ENCODE measurements at regions not wholly inside any gene's neighbourhood (a gene's known extent, or its start where the extent isn't known, plus 50 kb on each side); places are given as distances from the start of the nearest gene placed in this dataset.

- DNase-seq (ENCODE audit: low read depth, low spot score) = no peak
- H3K27ac ChIP-seq = no peak overlapping the region
These were observed 194.3 kb downstream of the HS3ST3A1 start for GRCh38 chr17:13407381-13407780.

DNA sequence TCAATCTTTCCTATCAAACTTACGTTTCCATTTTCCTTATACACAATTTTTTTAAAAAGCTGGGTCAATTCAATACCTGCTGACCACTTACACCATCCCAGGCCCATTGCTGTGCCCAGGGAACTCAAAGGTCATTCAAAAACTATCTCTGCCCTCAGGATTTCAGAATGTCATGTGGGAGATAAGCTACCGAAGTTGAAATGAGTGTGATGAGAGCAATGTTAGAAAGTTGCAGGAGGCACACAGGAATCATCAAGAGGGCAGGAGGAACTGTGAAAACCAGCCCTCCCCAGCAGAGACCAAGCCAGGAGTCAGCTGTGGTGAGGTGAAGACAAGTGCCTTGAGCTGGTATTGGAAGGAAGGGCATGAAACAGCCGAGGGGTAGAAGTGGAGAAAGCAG lies 195.9 kb downstream of the HS3ST3A1 start:
- DNase-seq (ENCODE audit: low read depth, low spot score) = no peak
- H3K27ac ChIP-seq = no peak overlapping the region

- DNase-seq (ENCODE audit: low read depth, low spot score) = no peak
- H3K27ac ChIP-seq = no peak overlapping the region
These were observed 196.6 kb downstream of the HS3ST3A1 start for GRCh38 chr17:13405080-13405479.

DNA sequence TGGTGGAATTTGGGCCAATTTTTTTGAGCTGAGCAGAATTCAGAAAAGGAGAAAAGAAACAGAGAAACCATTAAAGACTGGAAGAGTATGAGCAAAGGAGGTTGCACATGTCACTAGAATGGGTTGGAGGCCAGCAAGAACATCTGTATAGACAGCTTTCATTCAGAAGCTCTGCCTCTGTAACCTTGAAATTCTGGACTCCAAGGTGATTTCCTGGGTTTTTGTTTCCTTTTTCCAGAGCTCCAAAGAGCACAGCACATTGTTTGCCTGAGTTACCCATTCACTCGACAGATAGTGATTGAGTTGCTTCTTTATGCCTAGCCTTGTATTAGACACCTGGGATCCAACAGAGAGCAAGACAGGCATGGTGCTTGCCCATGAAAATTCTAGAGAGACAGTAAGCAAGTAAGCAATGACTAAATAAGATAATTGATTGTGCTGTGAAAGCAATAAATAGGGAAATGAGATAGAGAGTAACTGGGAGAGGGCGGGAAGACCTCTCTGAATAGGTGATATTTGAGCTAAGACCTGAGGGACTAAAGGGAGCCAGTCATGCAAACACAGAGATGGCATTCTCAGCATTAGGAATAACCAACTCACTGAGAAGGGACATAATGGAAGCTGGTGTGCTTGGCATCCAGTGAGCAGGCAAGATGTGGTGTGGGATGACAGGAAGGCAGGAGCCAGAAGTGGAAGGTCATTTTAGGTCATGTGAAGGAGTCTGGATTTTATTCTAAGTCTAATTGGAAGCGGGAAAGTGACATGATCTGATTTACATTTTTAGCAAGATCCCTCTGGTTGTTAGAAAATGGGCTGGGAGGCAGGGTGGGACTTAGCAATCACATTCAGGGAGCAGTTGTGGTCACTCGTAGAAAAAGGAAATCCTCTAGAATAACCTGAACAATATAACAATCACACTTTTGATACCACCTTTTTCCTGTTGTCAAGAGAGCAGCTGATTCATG lies 197.5 kb downstream of the HS3ST3A1 start:
- no peak for DNase-seq (ENCODE audit: low read depth, low spot score)
- no peak overlapping the region for H3K27ac ChIP-seq

GRCh38 chr17:13400491-13400890 lies 201.2 kb downstream of the HS3ST3A1 start:
- no peak for DNase-seq (ENCODE audit: low read depth, low spot score)
- H3K27ac ChIP-seq = no peak overlapping the region

- no peak for DNase-seq (ENCODE audit: low read depth, low spot score)
- H3K27ac ChIP-seq = no peak overlapping the region
These were observed 202.9 kb downstream of the HS3ST3A1 start for GRCh38 chr17:13398853-13399252.

- DNase-seq (ENCODE audit: low read depth, low spot score) = no peak
- H3K27ac ChIP-seq = no peak overlapping the region
These were observed 203.6 kb downstream of the HS3ST3A1 start for GRCh38 chr17:13398091-13398490.

- no peak for DNase-seq (ENCODE audit: low read depth, low spot score)
- H3K27ac ChIP-seq = peak overlapping the region; percentile 84
These were observed 205.9 kb downstream of the HS3ST3A1 start for GRCh38 chr17:13395862-13396261.

- H3K27ac ChIP-seq = peak overlapping the region; percentile 84
- no peak for DNase-seq (ENCODE audit: low read depth, low spot score)
These were observed 206.4 kb downstream of the HS3ST3A1 start for GRCh38 chr17:13395346-13395745.

DNA sequence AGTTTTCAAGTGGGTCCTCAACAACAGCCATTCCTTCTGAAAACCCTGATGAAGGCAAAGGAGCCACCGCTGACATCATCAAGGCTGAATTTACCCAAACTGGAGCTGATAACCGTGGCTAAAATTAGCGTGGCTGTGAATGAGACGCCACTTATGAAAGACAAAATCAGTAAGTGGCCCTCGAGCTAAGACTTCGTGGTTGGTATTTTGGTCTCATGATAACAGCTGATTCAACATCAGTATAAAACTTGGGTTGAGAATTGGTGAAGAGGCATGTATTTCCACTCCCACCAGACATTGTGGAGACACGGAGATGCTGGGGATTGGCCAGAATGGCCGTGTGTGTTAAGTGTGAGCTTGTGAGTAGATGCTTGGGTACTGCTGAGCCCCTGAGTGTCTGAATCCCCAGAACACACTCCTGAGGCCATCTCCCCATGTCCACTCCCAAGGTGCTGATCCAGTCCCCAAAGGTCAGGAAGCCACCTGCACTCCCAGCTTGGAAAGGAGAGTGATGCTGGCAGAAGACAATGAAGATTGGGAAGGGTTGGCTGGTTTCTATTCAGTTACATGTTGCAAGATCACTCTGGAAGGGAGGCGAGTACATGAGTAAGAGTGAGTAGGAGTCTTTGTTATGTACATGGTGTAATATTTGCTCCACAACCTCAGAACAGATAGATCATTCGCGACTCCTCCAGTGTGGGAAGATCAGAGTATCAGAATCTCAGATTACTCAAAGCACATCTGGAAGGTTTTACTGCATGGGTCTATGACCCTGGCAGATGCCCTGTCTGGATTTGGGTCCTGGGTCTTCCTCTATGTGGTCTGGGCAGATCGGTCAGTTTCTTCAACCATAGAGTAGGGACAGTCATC lies 207.7 kb downstream of the HS3ST3A1 start:
- peak overlapping the region; percentile 84 for H3K27ac ChIP-seq
- peak; percentile 78 for DNase-seq (ENCODE audit: low read depth, low spot score)

- H3K27ac ChIP-seq = no peak overlapping the region
- no peak for DNase-seq (ENCODE audit: low read depth, low spot score)
These were observed 213.8 kb downstream of the HS3ST3A1 start for GRCh38 chr17:13387952-13388351.

DNA sequence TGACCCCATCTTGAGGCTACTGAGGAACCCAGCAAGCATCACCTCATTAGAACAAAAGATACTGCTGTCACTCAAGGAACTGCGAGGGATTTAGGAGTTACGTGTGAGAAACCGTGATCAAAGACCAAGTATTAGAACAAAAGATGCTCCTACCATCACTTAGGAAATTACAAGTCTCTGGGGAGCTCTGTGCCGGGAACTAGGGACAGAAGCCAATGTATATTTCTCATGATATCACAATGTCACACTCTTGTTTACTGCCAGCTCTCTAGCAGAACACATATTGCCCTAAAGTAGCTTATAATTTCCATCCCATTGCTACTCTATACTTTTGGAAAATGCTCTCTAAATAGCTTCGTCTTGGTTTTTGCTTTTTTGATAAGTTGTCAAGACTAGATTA lies 214.5 kb downstream of the HS3ST3A1 start:
- DNase-seq (ENCODE audit: low read depth, low spot score) = no peak
- H3K27ac ChIP-seq = no peak overlapping the region

DNA sequence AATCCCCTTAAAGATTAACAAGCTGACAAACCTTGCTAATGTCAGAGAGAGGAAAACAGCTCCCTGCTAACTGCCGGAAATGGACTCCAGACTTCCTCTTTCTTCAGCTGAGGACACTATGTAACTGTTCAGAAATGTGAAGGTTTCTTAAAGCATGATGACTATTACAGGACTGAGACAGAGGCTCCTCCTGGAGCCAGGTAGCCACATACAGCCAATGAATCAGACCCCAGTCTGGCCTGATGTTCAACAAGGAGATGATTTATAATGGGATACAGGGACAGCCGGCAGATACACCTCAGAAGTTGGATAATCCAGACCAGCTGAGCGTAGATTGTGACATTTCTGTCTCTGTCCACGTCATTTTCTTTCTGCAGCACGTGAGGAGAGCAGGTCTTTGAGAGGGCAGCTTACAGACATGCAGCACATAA lies 216.2 kb downstream of the HS3ST3A1 start:
- DNase-seq (ENCODE audit: low read depth, low spot score) = peak; percentile 64

DNA sequence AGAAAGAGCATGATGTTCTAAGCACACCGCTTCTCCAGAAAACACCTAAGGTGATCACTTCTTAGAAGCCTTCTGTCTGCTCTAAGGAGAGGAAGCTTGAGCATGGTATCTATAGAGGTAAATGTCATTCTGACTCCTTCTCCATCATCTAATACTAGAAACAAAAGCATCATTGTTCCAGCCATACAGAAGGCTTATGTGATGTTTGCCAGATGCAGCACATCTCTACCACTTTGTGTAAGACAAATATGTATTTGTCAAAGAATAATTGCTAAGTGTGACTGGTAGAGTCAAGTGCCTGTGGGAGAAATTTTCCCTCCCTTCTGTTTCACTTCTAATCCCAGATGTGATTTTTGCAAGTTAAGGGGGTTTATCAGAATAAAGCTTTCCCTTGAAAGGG lies 217.1 kb downstream of the HS3ST3A1 start:
- no peak for DNase-seq (ENCODE audit: low read depth, low spot score)
- peak overlapping the region; percentile 59 for H3K27ac ChIP-seq

More for the DNA sequence above, 216.2 kb downstream of the HS3ST3A1 start:
- peak overlapping the region; percentile 59 for H3K27ac ChIP-seq

- no peak for DNase-seq (ENCODE audit: low read depth, low spot score)
- no peak overlapping the region for H3K27ac ChIP-seq
These were observed 223.4 kb downstream of the HS3ST3A1 start for GRCh38 chr17:13378361-13378760.

- DNase-seq (ENCODE audit: low read depth, low spot score) = no peak
- no peak overlapping the region for H3K27ac ChIP-seq
These were observed 227.3 kb downstream of the HS3ST3A1 start for GRCh38 chr17:13374203-13375143.

- DNase-seq (ENCODE audit: low read depth, low spot score) = no peak
- H3K27ac ChIP-seq = no peak overlapping the region
These were observed 229.3 kb downstream of the HS3ST3A1 start for GRCh38 chr17:13372432-13372831.

DNA sequence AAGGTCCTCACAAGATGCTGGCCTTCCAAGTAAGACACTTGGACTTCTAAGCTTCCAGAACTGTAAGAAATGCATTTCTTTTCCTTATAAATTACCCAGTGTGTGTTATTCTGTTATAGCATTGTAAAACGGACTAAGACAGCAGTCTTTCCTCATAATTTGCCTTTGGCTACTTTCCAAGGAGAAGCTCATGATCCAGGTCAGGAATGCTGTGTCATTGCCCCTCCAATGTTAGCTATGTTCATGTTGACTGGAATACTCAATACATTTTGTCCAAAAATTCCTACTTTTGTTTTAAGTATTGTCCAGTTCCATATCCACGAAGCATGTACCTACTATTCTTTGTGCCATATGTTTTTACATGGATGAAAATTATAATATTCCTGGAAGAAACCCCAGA lies 234.6 kb downstream of the HS3ST3A1 start:
- no peak for DNase-seq (ENCODE audit: low read depth, low spot score)
- no peak overlapping the region for H3K27ac ChIP-seq

GRCh38 chr17:13365331-13365730 lies 236.4 kb downstream of the HS3ST3A1 start:
- DNase-seq (ENCODE audit: low read depth, low spot score) = no peak

DNA sequence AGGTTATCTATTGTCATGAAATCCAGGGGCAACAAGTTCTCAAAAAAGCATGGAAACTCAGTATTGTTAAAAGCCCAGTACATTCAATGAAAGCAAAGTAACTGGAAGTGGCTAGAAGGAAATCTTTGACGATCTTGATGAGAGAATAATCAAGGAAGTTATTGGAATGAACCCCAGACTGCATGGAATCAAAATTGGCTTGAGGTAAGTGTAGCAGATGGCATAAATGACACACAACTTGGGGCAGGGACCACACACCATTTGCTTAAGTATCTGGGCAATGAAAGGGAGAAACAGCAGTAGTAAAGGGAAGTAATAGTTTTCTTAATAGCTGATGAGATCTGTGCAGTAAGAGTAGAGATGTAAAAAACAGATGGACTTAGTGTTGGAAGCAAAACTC lies 238.0 kb downstream of the HS3ST3A1 start:
- no peak overlapping the region for H3K27ac ChIP-seq
- no peak for DNase-seq (ENCODE audit: low read depth, low spot score)

More at GRCh38 chr17:13365331-13365730, 236.4 kb downstream of the HS3ST3A1 start:
- no peak overlapping the region for H3K27ac ChIP-seq

All from epithelial cell of prostate (primary cell).